Upper lobe of right lung (tissue), 1 donor: ENCODE measurements at regions not wholly inside any gene's neighbourhood (a gene's known extent, or its start where the extent isn't known, plus 50 kb on each side); places are given as distances from the start of the nearest gene placed in this dataset.

Experiments
- ATAC-seq: fragments of 200-7000 bp; cut with Tn5 transposase; one replicate; pipeline ENCODE4 v1.9.1; 2020; ENCODE audit warnings: mild to moderate bottlenecking, moderate library complexity
- DNase-seq: peaks from one replicate; pipeline ENCODE4 v3.0.0-alpha.2; 2020
- H3K27ac ChIP-seq: fragments of 200-600 bp; one replicate; pipeline ENCODE4 v1.8.0; 2022
- H3K27me3 ChIP-seq: fragments of 200-600 bp; one replicate; pipeline ENCODE4 v1.8.0; 2022; ENCODE audit warnings: mild to moderate bottlenecking
- H3K36me3 ChIP-seq: fragments of 200-600 bp; one replicate; pipeline ENCODE4 v1.8.0; 2022
- H3K4me1 ChIP-seq: fragments of 200-600 bp; one replicate; pipeline ENCODE4 v1.8.0; 2022
- H3K4me3 ChIP-seq: fragments of 200-600 bp; one replicate; pipeline ENCODE4 v1.8.0; 2022; ENCODE audit warnings: mild to moderate bottlenecking
- H3K9me3 ChIP-seq: fragments of 200-600 bp; one replicate; pipeline ENCODE4 v1.8.0; 2022
- CTCF ChIP-seq: fragments of 200-600 bp; IDR thresholded peaks from one replicate; pipeline ENCODE4 v1.8.0; 2022; ENCODE audit warnings: antibody characterized with exemption
- intact Hi-C: fragments of 100-400 bp; cut with DNase I; formaldehyde crosslinking; loops from one replicate; pipeline ENCODE4 v1.11.0; 2022
- donor health status: DM: no; HTN: yes; CAD: no; lungs with severe emphysema.

- Histone ChIP-seq H3K36me3 (no peaks in the 10 kb centered on the region), H3K27me3 (no peaks in the 10 kb centered on the region), H3K9me3 (no peaks in the 10 kb centered on the region), H3K4me3 (no peak overlapping the region), H3K27ac (no peak overlapping the region), H3K4me1 (no peaks in the 10 kb centered on the region)
- ATAC-seq, result no peak
- DNase-seq, result no peak
- intact Hi-C loops, result no loop called here
- TF ChIP-seq CTCF, result no peak
Measured at GRCh38 chrY:12559007-12559406, 142.0 kb upstream of the USP9Y start.

GRCh38 chrY:12576278-12576677 lies 124.8 kb upstream of the USP9Y start:
- Histone ChIP-seq H3K4me1 (no peaks in the 10 kb centered on the region), H3K27me3 (no peaks in the 10 kb centered on the region), H3K9me3 (no peaks in the 10 kb centered on the region), H3K27ac (no peak overlapping the region), H3K36me3 (no peaks in the 10 kb centered on the region), H3K4me3 (no peak overlapping the region)
- ATAC-seq (no peak), DNase-seq (no peak)
- no peak for TF ChIP-seq CTCF
- intact Hi-C loops, result no loop called here

GRCh38 chrY:12593532-12594216 lies 107.4 kb upstream of the USP9Y start:
- intact Hi-C loops, result no loop called here
- Histone ChIP-seq H3K27ac (no peak overlapping the region), H3K27me3 (no peaks in the 10 kb centered on the region), H3K9me3 (no peaks in the 10 kb centered on the region), H3K36me3 (no peaks in the 10 kb centered on the region), H3K4me3 (no peak overlapping the region), H3K4me1 (no peaks in the 10 kb centered on the region)
- no peak for TF ChIP-seq CTCF
- ATAC-seq (no peak), DNase-seq (no peak)

GRCh38 chrY:12598783-12599182 lies 102.2 kb upstream of the USP9Y start:
- H3K4me3 ChIP-seq, result no peak overlapping the region
- DNase-seq, result no peak
- no peak overlapping the region for H3K27ac ChIP-seq
- H3K27me3 ChIP-seq, result no peaks in the 10 kb centered on the region
- no peak for ATAC-seq
- intact Hi-C loops, result no loop called here
- H3K9me3 ChIP-seq, result no peaks in the 10 kb centered on the region
- TF ChIP-seq CTCF, result no peak
- no peaks in the 10 kb centered on the region for H3K36me3 ChIP-seq
- no peaks in the 10 kb centered on the region for H3K4me1 ChIP-seq

- intact Hi-C loops, result no loop called here
- H3K9me3 ChIP-seq, result no peaks in the 10 kb centered on the region
- no peak for ATAC-seq
- no peaks in the 10 kb centered on the region for H3K4me1 ChIP-seq
- no peak overlapping the region for H3K27ac ChIP-seq
- H3K27me3 ChIP-seq, result no peaks in the 10 kb centered on the region
- no peak for DNase-seq
- H3K4me3 ChIP-seq, result no peak overlapping the region
- H3K36me3 ChIP-seq, result no peaks in the 10 kb centered on the region
- TF ChIP-seq CTCF, result no peak
Measured at GRCh38 chrY:12605426-12605825, 95.6 kb upstream of the USP9Y start.

- TF ChIP-seq CTCF, result no peak
- intact Hi-C loops, result no loop called here
- H3K27me3 ChIP-seq, result no peaks in the 10 kb centered on the region
- H3K27ac ChIP-seq, result no peak overlapping the region
- no peaks in the 10 kb centered on the region for H3K36me3 ChIP-seq
- H3K4me1 ChIP-seq, result no peaks in the 10 kb centered on the region
- DNase-seq (no peak), ATAC-seq (no peak)
- H3K9me3 ChIP-seq, result no peaks in the 10 kb centered on the region
- no peak overlapping the region for H3K4me3 ChIP-seq
Measured at GRCh38 chrY:12610861-12611260, 90.2 kb upstream of the USP9Y start.
